ENCODE measurements at regions not wholly inside any gene's neighbourhood (a gene's known extent, or its start where the extent isn't known, plus 50 kb on each side); places are given as distances from the start of the nearest gene placed in this dataset.
A peak's percentile ranks its signal among the peaks of the same experiment; 100 is the strongest.

- no peaks in the 10 kb centered on the region for H4K20me1 ChIP-seq (replicated peaks; ENCODE audit: control insufficient read depth, extremely low read depth, insufficient read depth, low read length)
- peaks cover 17% of the 10 kb centered on the region for H3K4me1 ChIP-seq (ENCODE audit: control insufficient read depth, extremely low read depth, insufficient read depth, low read length)
- peak; percentile 56 for DNase-seq (ENCODE audit: low read depth, low spot score)
- H3K9ac ChIP-seq (replicated peaks; ENCODE audit: extremely low read depth, insufficient read depth, low read length), result no peak overlapping the region
- CTCF ChIA-PET, result interaction anchor here (0.6 to 1.7 kb wide), 3 partner anchors 10 to 314 kb away, joined by 3 to 4 read pairs (median 3); no protein-coding TSS in a partner anchor
- dilution Hi-C loops (cut with MboI; ENCODE audit: extremely low pct_ligation_motif_present, low sequenced_read_pairs), result no loop called here
- no peak overlapping the region for H2AFZ ChIP-seq (ENCODE audit: low read depth, low read length)
- no TSS peak for BruUV-seq (replicated peaks)
- TF ChIP-seq POLR2A (IDR thresholded peaks at IDR 0.05; ENCODE audit: low read depth, low read length) (no peak), JUN (IDR thresholded peaks at IDR 0.05; ENCODE audit: borderline replicate concordance, insufficient read depth, insufficient read length, low read depth) (no peak), GATA2 (IDR thresholded peaks at IDR 0.05; ENCODE audit: insufficient read depth, insufficient read length, low read depth, low read length) (no peak), POLR2AphosphoS5 (IDR thresholded peaks at IDR 0.05; ENCODE audit: insufficient read depth, low read depth, low read length) (no peak), EZH2 (IDR thresholded peaks at IDR 0.05; ENCODE audit: borderline replicate concordance, low read depth, low read length, severe bottlenecking) (no peak), MYC (IDR thresholded peaks at IDR 0.05; ENCODE audit: low read depth, low read length) (no peak), FOS (IDR thresholded peaks at IDR 0.05; ENCODE audit: borderline replicate concordance, insufficient read depth, low read length) (no peak)
- TF ChIP-seq, protein P1, sequence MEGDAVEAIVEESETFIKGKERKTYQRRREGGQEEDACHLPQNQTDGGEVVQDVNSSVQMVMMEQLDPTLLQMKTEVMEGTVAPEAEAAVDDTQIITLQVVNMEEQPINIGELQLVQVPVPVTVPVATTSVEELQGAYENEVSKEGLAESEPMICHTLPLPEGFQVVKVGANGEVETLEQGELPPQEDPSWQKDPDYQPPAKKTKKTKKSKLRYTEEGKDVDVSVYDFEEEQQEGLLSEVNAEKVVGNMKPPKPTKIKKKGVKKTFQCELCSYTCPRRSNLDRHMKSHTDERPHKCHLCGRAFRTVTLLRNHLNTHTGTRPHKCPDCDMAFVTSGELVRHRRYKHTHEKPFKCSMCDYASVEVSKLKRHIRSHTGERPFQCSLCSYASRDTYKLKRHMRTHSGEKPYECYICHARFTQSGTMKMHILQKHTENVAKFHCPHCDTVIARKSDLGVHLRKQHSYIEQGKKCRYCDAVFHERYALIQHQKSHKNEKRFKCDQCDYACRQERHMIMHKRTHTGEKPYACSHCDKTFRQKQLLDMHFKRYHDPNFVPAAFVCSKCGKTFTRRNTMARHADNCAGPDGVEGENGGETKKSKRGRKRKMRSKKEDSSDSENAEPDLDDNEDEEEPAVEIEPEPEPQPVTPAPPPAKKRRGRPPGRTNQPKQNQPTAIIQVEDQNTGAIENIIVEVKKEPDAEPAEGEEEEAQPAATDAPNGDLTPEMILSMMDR (IDR thresholded peaks at IDR 0.05; ENCODE audit: extremely low read depth in 1 of 2, insufficient read depth in 1 of 2, low read depth in 1 of 2, low read length in 2 of 2), result no peak
- TF ChIP-seq, protein P2, sequence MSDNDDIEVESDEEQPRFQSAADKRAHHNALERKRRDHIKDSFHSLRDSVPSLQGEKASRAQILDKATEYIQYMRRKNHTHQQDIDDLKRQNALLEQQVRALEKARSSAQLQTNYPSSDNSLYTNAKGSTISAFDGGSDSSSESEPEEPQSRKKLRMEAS (IDR thresholded peaks at IDR 0.05; ENCODE audit: insufficient read depth, insufficient read length), result no peak
- H3K4me3 ChIP-seq (replicated peaks in 1 of 3; ENCODE audit: insufficient read depth in 1 of 3, low read depth in 1 of 3, low read length in 3 of 3), result no peak overlapping the region
- no peaks in the 10 kb centered on the region for H3K9me1 ChIP-seq (replicated peaks; ENCODE audit: control insufficient read depth, extremely low read depth, insufficient read depth, low read length)
- H3K27me3 ChIP-seq (ENCODE audit: control insufficient read depth in 2 of 2, insufficient read depth in 2 of 2, low read length in 2 of 2), result no peaks in the 10 kb centered on the region
- no peak overlapping the region for H3K27ac ChIP-seq (ENCODE audit: insufficient read depth, low read depth, low read length)
- intact Hi-C loops (cut with micrococcal nuclease), result loop anchor here (5.0 kb wide), 1 partner anchor 116 kb away; no protein-coding TSS in a partner anchor
- no peaks in the 10 kb centered on the region for H3K9me3 ChIP-seq (replicated peaks; ENCODE audit: control insufficient read depth, insufficient read depth, low read length)
- no peak for FAIRE-seq
- no peak overlapping the region for H3K4me2 ChIP-seq (ENCODE audit: insufficient read depth, low read length)
- H3K36me3 ChIP-seq (ENCODE audit: control insufficient read depth in 2 of 2, extremely low read depth in 1 of 2, insufficient read depth in 2 of 2, low read length in 2 of 2), result no peaks in the 10 kb centered on the region
- H3K79me2 ChIP-seq (ENCODE audit: control insufficient read depth, insufficient read depth, low read length), result no peaks in the 10 kb centered on the region
- POLR2A ChIA-PET, result no interaction called here
Observed at GRCh38 chr14:71541271-71541670, 391.0 kb upstream of the RGS6 start.
